Panc1 (cell line): ENCODE measurements at regions not wholly inside any gene's neighbourhood (a gene's known extent, or its start where the extent isn't known, plus 50 kb on each side); places are given as distances from the start of the nearest gene placed in this dataset.

Experiments used
- ATAC-seq: fragments of 200-7000 bp; cut with Tn5 transposase; 2 replicates; pipeline ENCODE4 v1.9.1; 2020; ENCODE audit warnings: mild to moderate bottlenecking, moderate library complexity
- BruUV-seq: library from RNA; stranded (reverse); fragments of 400-500 nt; replicated peaks from 2 replicates; lab custom pipeline; 2021; lab: Mats Ljungman, UMichigan
- CTCF ChIA-PET: fragments of 300-600 bp; sonication (Branson Sonifier 250); formaldehyde crosslinking; loops from one replicate; lab custom pipeline; 2022; ENCODE audit warnings: antibody characterized with exemption; lab: Charles Lee
- POLR2A ChIA-PET: fragments of 300-600 bp; sonication (Branson Sonifier 250); formaldehyde crosslinking; loops from one replicate; lab custom pipeline; 2022; ENCODE audit warnings: antibody characterized with exemption; lab: Charles Lee
- DNase-seq: peaks from one replicate; pipeline ENCODE4 v3.0.0-alpha.2; 2010; ENCODE audit warnings: low read depth, low spot score
- H3K27ac ChIP-seq: 2 replicates; pipeline ENCODE4 v1.5.1; 2011; ENCODE audit warnings: mild to moderate bottlenecking, low read length, inconsistent platforms
- H3K27me3 ChIP-seq: fragments of 200-500 bp; sonication (Bioruptor generic); 2 replicates; pipeline ENCODE4 v1.6.0; 2014; ENCODE audit warnings: low read length, inconsistent platforms; ENCODE audit not compliant: control insufficient read depth, insufficient read depth
- H3K36me3 ChIP-seq: fragments of 200-500 bp; sonication (Bioruptor generic); 2 replicates; pipeline ENCODE4 v1.5.1; 2014; ENCODE audit warnings: inconsistent platforms, mild to moderate bottlenecking, low read length, moderate library complexity; ENCODE audit not compliant: control insufficient read depth, insufficient read depth
- H3K4me1 ChIP-seq: 2 replicates; pipeline ENCODE4 v1.5.1; 2011; ENCODE audit warnings: inconsistent platforms, mild to moderate bottlenecking, low read length, moderate library complexity; ENCODE audit not compliant: control insufficient read depth, insufficient read depth
- H3K4me3 ChIP-seq, 2 experiments: 2 replicates each; pipeline ENCODE4 v1.5.1; 2011 to 2012; ENCODE audit warnings: low read depth in 2 of 2, low read length in 2 of 2, mild to moderate bottlenecking in 2 of 2, inconsistent platforms in 1 of 2, moderate library complexity in 1 of 2
- H3K9me3 ChIP-seq: fragments of 200-500 bp; sonication (Bioruptor generic); 2 replicates; pipeline ENCODE4 v1.5.1; 2014; ENCODE audit warnings: low read depth, mild to moderate bottlenecking, inconsistent platforms, low read length, moderate library complexity; ENCODE audit not compliant: control insufficient read depth, insufficient read depth
- CTCF ChIP-seq: fragments of 450-650 bp; IDR thresholded peaks from 2 replicates; pipeline ENCODE4 v1.5.1; 2017; ENCODE audit warnings: mild to moderate bottlenecking
- POLR2AphosphoS5 ChIP-seq: IDR thresholded peaks from 2 replicates; pipeline ENCODE4 v1.6.1; 2012; ENCODE audit warnings: mild to moderate bottlenecking, low read depth, low read length, moderate library complexity
- REST ChIP-seq, 2 experiments: IDR thresholded peaks; 2 replicates each; pipeline ENCODE4 v1.6.1; 2011 to 2012; ENCODE audit warnings: low read depth in 2 of 2, control low read depth in 1 of 2, low read length in 1 of 2, mild to moderate bottlenecking in 1 of 2, moderate library complexity in 1 of 2; ENCODE audit not compliant: insufficient read depth in 1 of 2
- SIN3A ChIP-seq: IDR thresholded peaks from 2 replicates; pipeline ENCODE4 v1.6.1; 2012; ENCODE audit warnings: low read depth, mild to moderate bottlenecking, low read length, moderate library complexity, borderline replicate concordance; ENCODE audit not compliant: insufficient read depth
- TCF7L2 ChIP-seq: IDR thresholded peaks from 2 replicates; pipeline ENCODE4 v1.6.1; 2011; ENCODE audit warnings: mild to moderate bottlenecking, low read depth, low read length, inconsistent platforms
- in situ Hi-C: cut with HindIII; loops from 2 replicates; pipeline ENCODE4 v1.10.0; 2016; ENCODE audit warnings: low sequenced_read_pairs, low pct_unique_long_range_greater_than_20kb
- intact Hi-C: fragments of 100-400 bp; cut with micrococcal nuclease; formaldehyde crosslinking; loops from one replicate; pipeline ENCODE4 v1.10.0; 2022; ENCODE audit not compliant: unreplicated experiment

- in situ Hi-C loops: no loop called here
Measured at GRCh38 chr1:72466376-72466775, 184.0 kb upstream of the NEGR1 start.

GRCh38 chr1:72462186-72462905 is 180.0 kb upstream of the NEGR1 start:
- TF ChIP-seq SIN3A: no peak
- no peak for TF ChIP-seq TCF7L2
- no peak for TF ChIP-seq POLR2AphosphoS5
- TF ChIP-seq CTCF: no peak
- no peak for TF ChIP-seq REST (IDR thresholded peaks at IDR 0.05; ENCODE audit: insufficient read depth in 1 of 2, low read depth in 2 of 2, low read length in 1 of 2)
- ATAC-seq (no peak), DNase-seq (no peak)
- no peak overlapping the region for H3K27ac ChIP-seq
- ChIA-PET CTCF (interaction anchor here (0.6 kb wide), 1 partner anchor 761 kb away, joined by 3 read pairs; no protein-coding TSS in a partner anchor), POLR2A (no interaction called here)
- H3K36me3 ChIP-seq: no peaks in the 10 kb centered on the region
- BruUV-seq: no TSS peak
- intact Hi-C loops (no loop called here), in situ Hi-C loops (no loop called here)
- H3K9me3 ChIP-seq: no peaks in the 10 kb centered on the region
- no peaks in the 10 kb centered on the region for H3K27me3 ChIP-seq
- H3K4me1 ChIP-seq: no peaks in the 10 kb centered on the region
- H3K4me3 ChIP-seq: no peak overlapping the region

More at GRCh38 chr1:72466376-72466775, 184.0 kb upstream of the NEGR1 start:
- DNase-seq (no peak), ATAC-seq (no peak)
- H3K4me3 ChIP-seq: no peak overlapping the region
- no peaks in the 10 kb centered on the region for H3K27me3 ChIP-seq
- CTCF ChIA-PET: no interaction called here
- H3K9me3 ChIP-seq: no peaks in the 10 kb centered on the region
- no peak overlapping the region for H3K27ac ChIP-seq
- POLR2A ChIA-PET: no interaction called here
- TF ChIP-seq REST (IDR thresholded peaks at IDR 0.05; ENCODE audit: insufficient read depth in 1 of 2, low read depth in 2 of 2, low read length in 1 of 2) (no peak), POLR2AphosphoS5 (no peak), CTCF (no peak), SIN3A (no peak), TCF7L2 (no peak)
- intact Hi-C loops: no loop called here
- no peaks in the 10 kb centered on the region for H3K4me1 ChIP-seq
- H3K36me3 ChIP-seq: no peaks in the 10 kb centered on the region
- BruUV-seq: no TSS peak
